GM12872 (cell line): ENCODE measurements at regions not wholly inside any gene's neighbourhood (a gene's known extent, or its start where the extent isn't known, plus 50 kb on each side); places are given as distances from the start of the nearest gene placed in this dataset.

Experiments
- CTCF ChIP-seq: IDR thresholded peaks from 3 replicates; pipeline ENCODE4 v1.5.1; 2011; ENCODE audit warnings: low read depth, mild to moderate bottlenecking, low read length, moderate library complexity; ENCODE audit not compliant: insufficient read depth

DNA sequence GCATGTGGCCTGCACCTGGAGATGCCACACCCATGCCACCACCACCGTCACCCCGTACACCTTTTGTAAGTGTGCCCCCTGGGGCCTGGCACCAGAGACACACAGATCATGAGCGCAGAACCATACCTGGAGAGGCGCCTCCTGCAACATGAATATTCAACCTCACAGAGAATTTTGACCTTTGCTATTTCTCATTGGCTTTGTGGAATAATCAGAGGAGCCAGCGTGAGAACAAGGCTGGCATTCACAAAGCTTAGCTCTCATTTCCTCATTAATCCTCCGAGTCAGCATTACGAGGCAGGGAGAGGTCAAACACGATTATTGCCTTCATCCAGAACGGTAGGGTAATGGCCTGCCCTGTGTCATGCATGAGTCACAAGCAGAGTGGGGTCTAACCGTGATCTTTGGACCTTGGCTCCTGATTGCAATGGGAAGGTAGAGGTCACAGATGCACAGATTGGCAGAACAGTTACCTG lies 73.0 kb upstream of the POMGNT2 start:
- no peak for TF ChIP-seq CTCF

DNA sequence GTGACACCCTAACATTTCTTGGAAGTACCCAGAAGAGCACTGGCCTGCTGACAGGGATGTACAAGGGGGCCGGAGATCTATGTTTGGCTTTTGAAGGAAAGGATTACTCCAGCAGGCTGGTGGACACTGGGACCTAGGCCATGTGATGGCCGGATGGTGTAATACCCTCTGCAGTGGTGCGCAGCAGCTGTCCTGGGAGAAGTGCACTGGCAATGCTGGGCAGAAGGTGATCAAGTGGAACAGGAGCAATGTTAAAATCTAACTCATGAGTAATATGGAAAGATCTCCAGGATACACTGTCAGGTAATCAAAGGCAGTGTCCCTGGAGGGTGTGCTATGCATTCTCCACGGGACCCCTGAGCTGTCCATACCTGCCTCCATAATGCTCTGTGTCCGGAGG lies 71.2 kb upstream of the POMGNT2 start:
- no peak for TF ChIP-seq CTCF

DNA sequence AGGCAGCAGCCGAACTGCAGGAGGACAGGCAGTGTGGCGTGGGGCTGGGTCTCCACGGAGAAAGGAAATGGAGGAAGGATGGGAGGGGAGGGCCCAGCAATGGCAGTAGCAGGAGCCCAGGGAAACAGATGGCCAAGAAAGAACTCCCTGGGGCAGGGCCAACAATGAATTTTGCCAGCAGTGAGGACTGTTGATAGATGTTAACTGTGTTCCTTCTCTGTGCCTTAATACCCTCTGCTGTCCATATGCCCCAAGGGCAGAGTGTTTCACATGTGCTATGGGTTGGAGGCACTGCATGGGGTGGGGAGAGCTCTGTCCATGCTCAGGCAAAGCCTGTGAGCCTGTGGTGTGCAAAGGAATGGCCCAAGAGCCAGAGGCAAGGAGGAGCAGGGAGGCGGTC lies 70.8 kb upstream of the POMGNT2 start:
- TF ChIP-seq CTCF = no peak

DNA sequence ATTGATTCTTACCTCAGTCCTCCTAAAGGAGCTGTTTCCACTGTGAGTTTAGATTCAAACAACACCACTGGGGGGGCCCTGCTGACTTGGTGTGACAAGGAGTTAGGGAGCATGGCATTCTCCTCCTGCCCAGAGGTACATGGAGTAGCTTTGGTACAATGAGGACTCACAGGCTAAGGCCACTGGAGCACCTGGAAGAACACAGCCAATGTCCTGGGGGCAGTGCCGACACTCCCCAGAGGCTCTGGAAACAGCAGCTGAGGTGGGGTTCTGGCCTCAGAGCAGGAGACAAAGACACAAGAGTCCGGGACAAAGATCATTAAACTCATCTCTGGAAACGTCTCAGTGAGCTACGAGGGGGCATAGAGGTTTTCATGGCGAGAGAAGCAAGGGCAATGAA lies 69.7 kb upstream of the POMGNT2 start:
- TF ChIP-seq CTCF = no peak

GRCh38 chr3:43173949-43174348 lies 68.1 kb upstream of the POMGNT2 start:
- TF ChIP-seq CTCF = no peak

- no peak for TF ChIP-seq CTCF
These were observed 65.9 kb upstream of the POMGNT2 start for GRCh38 chr3:43171748-43172147.

DNA sequence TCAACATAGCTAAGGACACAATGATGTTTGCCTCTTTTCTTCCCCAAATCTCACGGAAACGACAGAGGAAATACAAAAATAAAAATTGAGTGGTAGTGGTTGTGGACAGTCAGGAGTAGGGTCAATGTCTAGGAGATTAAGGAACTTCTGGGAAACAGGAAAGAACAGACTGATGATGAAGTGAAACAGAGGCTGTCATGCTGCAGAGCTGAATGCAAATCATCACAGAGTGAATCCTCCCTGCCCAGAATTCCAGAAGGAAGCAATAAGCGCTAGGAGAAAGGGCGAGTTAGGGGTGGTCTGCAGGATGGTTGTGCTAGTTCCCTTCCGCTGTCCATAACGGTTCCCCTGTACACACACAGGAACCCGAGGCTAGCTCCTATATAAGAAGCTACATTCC lies 64.7 kb upstream of the POMGNT2 start:
- TF ChIP-seq CTCF = no peak

- TF ChIP-seq CTCF = no peak
These were observed 64.1 kb upstream of the POMGNT2 start for GRCh38 chr3:43169987-43170386.
